HEK293T (cell line): ENCODE measurements at regions not wholly inside any gene's neighbourhood (a gene's known extent, or its start where the extent isn't known, plus 50 kb on each side); places are given as distances from the start of the nearest gene placed in this dataset.

Experiments
- CTCF ChIA-PET: fragments of 350-600 bp; formaldehyde crosslinking; extraction: SDS; loops from one replicate; lab custom pipeline; 2021; ENCODE audit warnings: antibody characterized with exemption, inconsistent platforms; lab: Yijun Ruan, JAX
- POLR2A ChIA-PET: fragments of 350-600 bp; formaldehyde crosslinking; extraction: SDS; loops from one replicate; lab custom pipeline; 2020; ENCODE audit warnings: antibody characterized with exemption, inconsistent platforms; lab: Yijun Ruan, JAX
- DNase-seq: peaks from one replicate; pipeline ENCODE4 v3.0.0; 2012; ENCODE audit warnings: mixed read lengths; ENCODE audit errors: extremely low spot score
- ARNT ChIP-seq: fragments of 450-650 bp; IDR thresholded peaks from 2 replicates; pipeline ENCODE4 v1.6.1; 2017; ENCODE audit warnings: mild to moderate bottlenecking
- BHLHE40 ChIP-seq: fragments of 450-650 bp; IDR thresholded peaks from 2 replicates; pipeline ENCODE4 v1.6.1; 2016; ENCODE audit warnings: mild to moderate bottlenecking, moderate library complexity, borderline replicate concordance
- CTBP1 ChIP-seq: fragments of 450-650 bp; IDR thresholded peaks from 2 replicates; pipeline ENCODE4 v1.6.1; 2016; ENCODE audit warnings: borderline replicate concordance
- ELF4 ChIP-seq: fragments of 450-650 bp; IDR thresholded peaks from 2 replicates; pipeline ENCODE4 v1.6.1; 2017; ENCODE audit warnings: antibody characterized with exemption
- FOXA1 ChIP-seq: fragments of 450-650 bp; IDR thresholded peaks from 2 replicates; pipeline ENCODE4 v1.6.1; 2016; ENCODE audit warnings: mild to moderate bottlenecking
- FOXK2 ChIP-seq: fragments of 450-650 bp; IDR thresholded peaks from 2 replicates; pipeline ENCODE4 v1.6.1; 2016; ENCODE audit warnings: mild to moderate bottlenecking
- FOXM1 ChIP-seq: fragments of 450-650 bp; IDR thresholded peaks from 2 replicates; pipeline ENCODE4 v1.6.1; 2017; ENCODE audit warnings: mild to moderate bottlenecking, borderline replicate concordance
- HDGF ChIP-seq: fragments of 450-650 bp; IDR thresholded peaks from 2 replicates; pipeline ENCODE4 v1.6.1; 2017; ENCODE audit warnings: antibody characterized with exemption, borderline replicate concordance
- L3MBTL2 ChIP-seq: fragments of 450-650 bp; conservative IDR thresholded peaks from 2 replicates; pipeline ENCODE4 v1.6.1; 2016; ENCODE audit warnings: mild to moderate bottlenecking
- LEF1 ChIP-seq: fragments of 450-650 bp; IDR thresholded peaks from 2 replicates; pipeline ENCODE4 v1.6.1; 2017; ENCODE audit warnings: mild to moderate bottlenecking, borderline replicate concordance
- NFRKB ChIP-seq: fragments of 450-650 bp; IDR thresholded peaks from 2 replicates; pipeline ENCODE4 v1.6.1; 2016; ENCODE audit warnings: mild to moderate bottlenecking, moderate library complexity
- SP1 ChIP-seq: fragments of 450-650 bp; IDR thresholded peaks from 2 replicates; pipeline ENCODE4 v1.6.1; 2017
- SUZ12 ChIP-seq: fragments of 450-650 bp; IDR thresholded peaks from 2 replicates; pipeline ENCODE4 v1.6.1; 2016; ENCODE audit warnings: mild to moderate bottlenecking
- TARDBP ChIP-seq: fragments of 450-650 bp; IDR thresholded peaks from 2 replicates; pipeline ENCODE4 v1.6.1; 2016
- ZNF384 ChIP-seq: fragments of 450-650 bp; IDR thresholded peaks from 2 replicates; pipeline ENCODE4 v1.6.1; 2016
- TF ChIP-seq, protein P1 (sequence below): fragments of 450-650 bp; IDR thresholded peaks from 2 replicates; pipeline ENCODE4 v1.6.1; 2016

GRCh38 chr12:28135801-28136439 lies 54.3 kb upstream of the CCDC91 start:
- ChIA-PET POLR2A (no interaction called here), CTCF (no interaction called here)
- DNase-seq: no peak
- no peak for TF ChIP-seq CTBP1
- no peak for TF ChIP-seq SP1
- TF ChIP-seq SUZ12: no peak
- TF ChIP-seq FOXM1: no peak
- no peak for TF ChIP-seq FOXK2
- TF ChIP-seq ARNT: no peak
- no peak for TF ChIP-seq TARDBP
- TF ChIP-seq BHLHE40: no peak
- no peak for TF ChIP-seq L3MBTL2
- no peak for TF ChIP-seq HDGF

DNA sequence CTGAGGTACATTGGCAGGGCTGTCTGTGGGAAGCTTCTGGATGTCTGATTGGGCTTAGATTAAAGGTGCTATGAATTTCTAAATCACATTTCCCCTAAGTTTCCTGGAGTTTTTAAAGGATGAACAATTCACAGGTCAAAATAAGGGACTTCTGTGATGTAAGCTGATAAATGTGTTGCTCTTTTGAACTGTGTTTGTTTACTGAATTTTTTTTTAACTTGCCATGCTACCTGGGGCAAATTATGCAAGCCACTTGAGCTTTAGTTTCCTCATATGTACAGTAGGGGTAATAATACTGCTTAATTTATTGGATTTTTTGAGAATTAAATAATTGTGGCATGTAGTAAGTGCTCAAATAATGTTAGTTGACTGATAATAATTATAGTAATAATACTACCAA lies 52.8 kb upstream of the CCDC91 start:
- CTCF ChIA-PET: no interaction called here
- TF ChIP-seq BHLHE40 (no peak), FOXA1 (no peak), HDGF (no peak), NFRKB (no peak), ARNT (no peak), SP1 (no peak), TARDBP (no peak), SUZ12 (no peak), L3MBTL2 (no peak), CTBP1 (no peak), LEF1 (no peak), FOXM1 (no peak), ZNF384 (no peak), FOXK2 (no peak), ELF4 (no peak)
- TF ChIP-seq, protein P1, sequence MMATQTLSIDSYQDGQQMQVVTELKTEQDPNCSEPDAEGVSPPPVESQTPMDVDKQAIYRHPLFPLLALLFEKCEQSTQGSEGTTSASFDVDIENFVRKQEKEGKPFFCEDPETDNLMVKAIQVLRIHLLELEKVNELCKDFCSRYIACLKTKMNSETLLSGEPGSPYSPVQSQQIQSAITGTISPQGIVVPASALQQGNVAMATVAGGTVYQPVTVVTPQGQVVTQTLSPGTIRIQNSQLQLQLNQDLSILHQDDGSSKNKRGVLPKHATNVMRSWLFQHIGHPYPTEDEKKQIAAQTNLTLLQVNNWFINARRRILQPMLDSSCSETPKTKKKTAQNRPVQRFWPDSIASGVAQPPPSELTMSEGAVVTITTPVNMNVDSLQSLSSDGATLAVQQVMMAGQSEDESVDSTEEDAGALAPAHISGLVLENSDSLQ: no peak
- DNase-seq: no peak
- POLR2A ChIA-PET: no interaction called here

DNA sequence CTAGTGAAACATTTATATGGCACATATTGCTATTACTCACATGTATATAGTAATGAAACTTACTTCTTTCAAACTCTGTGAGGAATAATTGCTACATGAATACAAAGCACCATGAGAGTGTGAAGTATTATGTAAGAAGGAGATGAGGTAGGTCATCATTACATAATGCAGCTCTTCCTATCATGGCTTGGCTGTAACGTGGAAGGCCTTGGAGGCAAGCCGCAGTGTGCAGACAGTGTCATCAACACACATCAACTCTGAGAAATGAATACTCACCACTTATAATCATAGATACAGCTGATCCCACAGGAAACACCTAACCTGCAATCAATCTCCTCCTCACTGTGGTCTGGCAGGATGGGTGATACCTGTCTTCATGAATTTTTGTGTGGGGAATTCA lies 49.9 kb upstream of the CCDC91 start:
- POLR2A ChIA-PET: no interaction called here
- CTCF ChIA-PET: no interaction called here
- TF ChIP-seq SUZ12 (no peak), HDGF (no peak), FOXA1 (no peak), BHLHE40 (no peak), SP1 (no peak), FOXM1 (no peak), LEF1 (no peak), CTBP1 (no peak), TARDBP (no peak), ARNT (no peak), NFRKB (no peak), L3MBTL2 (no peak), ELF4 (no peak), ZNF384 (no peak), FOXK2 (no peak)
- TF ChIP-seq, protein P1: no peak
- no peak for DNase-seq
